ENCODE measurements at regions not wholly inside any gene's neighbourhood (a gene's known extent, or its start where the extent isn't known, plus 50 kb on each side); places are given as distances from the start of the nearest gene placed in this dataset.
A peak's percentile ranks its signal among the peaks of the same experiment; 100 is the strongest.

DNA sequence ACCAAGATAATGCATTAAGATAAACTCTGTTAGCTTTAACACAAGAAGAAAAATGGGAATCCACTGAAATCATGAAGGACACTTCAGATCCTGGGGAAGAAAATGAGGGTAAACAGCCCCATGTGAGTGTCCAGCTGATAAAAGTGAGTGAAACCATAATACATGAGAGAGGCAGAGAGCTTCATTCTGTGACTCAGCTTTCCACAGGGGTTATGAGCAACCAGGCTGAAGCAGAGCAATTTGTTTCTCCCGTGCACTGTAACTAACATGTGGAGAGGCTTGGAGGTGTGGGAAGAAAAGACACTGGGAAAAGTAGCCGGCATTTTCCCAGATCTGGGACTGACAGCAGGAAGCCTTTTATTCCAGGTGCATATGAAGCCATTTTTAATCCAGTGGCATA is 971.7 kb downstream of the ANKRD7 start:
- H3K27ac ChIP-seq = no peak overlapping the region
- TF ChIP-seq, protein P1, sequence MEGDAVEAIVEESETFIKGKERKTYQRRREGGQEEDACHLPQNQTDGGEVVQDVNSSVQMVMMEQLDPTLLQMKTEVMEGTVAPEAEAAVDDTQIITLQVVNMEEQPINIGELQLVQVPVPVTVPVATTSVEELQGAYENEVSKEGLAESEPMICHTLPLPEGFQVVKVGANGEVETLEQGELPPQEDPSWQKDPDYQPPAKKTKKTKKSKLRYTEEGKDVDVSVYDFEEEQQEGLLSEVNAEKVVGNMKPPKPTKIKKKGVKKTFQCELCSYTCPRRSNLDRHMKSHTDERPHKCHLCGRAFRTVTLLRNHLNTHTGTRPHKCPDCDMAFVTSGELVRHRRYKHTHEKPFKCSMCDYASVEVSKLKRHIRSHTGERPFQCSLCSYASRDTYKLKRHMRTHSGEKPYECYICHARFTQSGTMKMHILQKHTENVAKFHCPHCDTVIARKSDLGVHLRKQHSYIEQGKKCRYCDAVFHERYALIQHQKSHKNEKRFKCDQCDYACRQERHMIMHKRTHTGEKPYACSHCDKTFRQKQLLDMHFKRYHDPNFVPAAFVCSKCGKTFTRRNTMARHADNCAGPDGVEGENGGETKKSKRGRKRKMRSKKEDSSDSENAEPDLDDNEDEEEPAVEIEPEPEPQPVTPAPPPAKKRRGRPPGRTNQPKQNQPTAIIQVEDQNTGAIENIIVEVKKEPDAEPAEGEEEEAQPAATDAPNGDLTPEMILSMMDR (IDR thresholded peaks at IDR 0.05) = no peak
- TF ChIP-seq ZFX (IDR thresholded peaks at IDR 0.05; ENCODE audit: borderline replicate concordance) = no peak

DNA sequence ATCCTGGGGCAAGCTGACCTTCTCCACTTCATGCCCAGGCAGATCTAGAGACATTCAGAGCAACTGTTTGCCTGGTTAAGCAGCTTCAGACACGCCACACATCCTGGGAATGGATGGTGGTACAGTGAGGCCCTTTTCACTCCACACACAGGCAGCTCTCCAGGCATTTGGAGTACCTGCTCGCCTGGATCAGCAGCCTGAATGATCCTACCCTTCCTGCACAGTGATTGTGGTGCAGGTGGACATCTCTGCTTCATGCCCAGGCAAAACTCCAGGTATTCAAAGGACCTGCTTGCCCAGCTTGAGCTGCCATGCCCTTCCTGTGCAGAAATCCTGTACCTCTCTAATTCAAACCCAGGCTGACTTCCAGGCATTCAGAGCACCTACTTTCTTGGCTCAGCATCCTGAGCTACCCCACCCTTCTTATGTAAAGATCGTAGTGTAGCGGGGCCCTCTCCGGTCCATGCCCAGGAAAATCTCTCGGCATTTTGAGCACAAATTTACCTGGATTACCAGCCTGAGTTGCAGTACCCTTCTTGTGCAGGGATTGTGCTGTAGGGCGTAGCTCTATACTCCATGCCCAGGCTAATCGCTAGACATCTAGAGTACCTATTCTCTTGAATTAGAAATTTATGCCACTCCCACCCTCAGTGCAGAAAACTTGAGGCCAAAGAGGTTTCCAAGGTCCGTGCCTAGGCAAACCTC is 972.8 kb downstream of the ANKRD7 start:
- 0 out of 2 replicates have a peak overlapping the region, but pooled peaks have one; percentile 4 for H3K27ac ChIP-seq
- no peak for TF ChIP-seq ZFX (IDR thresholded peaks at IDR 0.05; ENCODE audit: borderline replicate concordance)
- TF ChIP-seq, protein P1 (IDR thresholded peaks at IDR 0.05) = no peak

DNA sequence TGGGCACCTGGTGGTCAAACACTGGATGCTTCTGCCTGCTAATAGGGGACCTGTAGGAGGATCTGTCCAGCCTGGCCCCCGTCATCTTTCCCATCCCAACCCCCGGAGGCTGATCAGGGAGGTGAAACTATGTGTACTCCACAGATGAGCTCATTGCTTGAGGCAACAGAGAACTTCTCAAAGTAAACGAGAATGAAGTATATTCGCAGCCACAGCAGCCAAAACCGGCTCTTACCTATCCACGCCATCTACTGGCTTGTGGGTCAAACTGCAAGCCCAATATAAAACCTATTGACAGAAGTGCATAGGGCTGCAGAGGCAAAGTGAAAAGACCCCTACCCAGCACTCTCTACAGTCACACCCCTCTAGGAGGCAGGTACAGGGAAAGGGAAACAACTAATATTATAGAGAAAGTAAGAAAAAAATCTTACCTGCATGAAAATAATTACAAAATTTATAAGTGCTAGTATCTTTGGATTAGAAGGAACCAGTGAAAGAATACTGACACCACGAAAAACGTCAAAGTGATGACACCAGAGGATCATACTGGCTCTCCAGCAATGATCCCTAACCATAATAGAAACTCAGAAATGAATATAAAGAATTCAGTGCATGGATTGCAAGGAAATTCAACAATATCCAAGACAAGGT is 973.5 kb downstream of the ANKRD7 start:
- H3K27ac ChIP-seq = 0 out of 2 replicates have a peak overlapping the region, but pooled peaks have one; percentile 4
- TF ChIP-seq, protein P1 (IDR thresholded peaks at IDR 0.05) = peak; percentile 96
- no peak for TF ChIP-seq ZFX (IDR thresholded peaks at IDR 0.05; ENCODE audit: borderline replicate concordance)

DNA sequence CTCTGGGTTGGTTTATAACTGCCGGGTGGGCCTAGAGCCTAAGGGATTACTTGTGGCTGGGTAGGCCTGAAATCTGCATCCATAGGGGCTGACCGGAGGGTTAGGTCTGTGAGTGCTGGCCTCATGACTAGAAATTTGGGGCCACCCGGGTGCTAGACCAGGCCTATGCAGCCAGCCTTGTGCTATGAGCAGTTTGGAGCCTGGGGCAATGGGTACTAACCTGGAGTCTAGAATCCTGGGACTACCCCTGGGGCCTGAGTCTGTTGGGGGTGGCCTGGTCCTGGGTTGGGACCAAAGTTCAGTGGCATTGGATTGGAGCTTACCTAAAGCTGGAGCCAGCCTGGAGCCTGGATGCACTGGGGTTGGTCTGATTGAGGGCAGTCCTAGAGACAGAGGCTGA is 995.2 kb downstream of the ANKRD7 start:
- no peak for TF ChIP-seq ZFX (IDR thresholded peaks at IDR 0.05; ENCODE audit: borderline replicate concordance)
- TF ChIP-seq, protein P1 (IDR thresholded peaks at IDR 0.05) = no peak
- H3K27ac ChIP-seq = no peak overlapping the region

DNA sequence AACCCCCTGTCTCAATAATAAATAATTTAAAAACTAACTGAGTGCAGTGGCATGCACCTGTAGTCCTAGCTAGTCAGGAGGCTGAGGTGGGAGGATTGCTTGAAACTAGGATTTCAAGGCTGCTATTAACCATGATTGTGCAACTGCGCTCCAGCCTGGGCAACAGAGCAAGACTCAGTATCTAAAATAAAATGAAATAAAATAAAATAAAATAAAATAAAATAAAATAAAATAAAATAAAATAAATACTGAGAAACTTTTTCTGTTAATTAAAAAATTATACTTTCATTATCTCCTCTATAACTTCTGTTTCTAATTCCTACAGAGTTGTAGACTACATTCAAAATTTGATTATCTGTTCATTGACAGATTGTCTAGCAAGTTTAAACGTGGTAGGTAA is 999.4 kb downstream of the ANKRD7 start:
- TF ChIP-seq, protein P1 (IDR thresholded peaks at IDR 0.05) = no peak
- no peak for TF ChIP-seq ZFX (IDR thresholded peaks at IDR 0.05; ENCODE audit: borderline replicate concordance)
- H3K27ac ChIP-seq = no peak overlapping the region

DNA sequence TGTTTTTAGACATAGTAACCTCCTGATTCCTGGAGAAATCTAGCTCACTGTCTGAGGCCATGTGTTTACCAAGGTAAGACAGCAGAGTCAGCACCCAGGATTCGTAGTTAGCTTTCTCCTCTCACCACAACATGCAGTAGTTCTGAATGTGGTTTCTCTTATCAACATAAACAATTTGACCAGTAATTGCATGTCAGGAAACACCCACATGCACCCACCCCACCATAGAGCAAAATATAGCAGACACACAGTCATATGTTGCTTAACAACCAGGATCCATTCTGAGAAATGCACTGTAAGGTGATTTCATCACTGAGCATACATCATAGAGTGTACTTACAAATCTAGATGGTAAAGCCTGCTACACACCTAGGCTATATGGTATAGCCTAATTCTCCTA is 1004.0 kb downstream of the ANKRD7 start:
- H3K27ac ChIP-seq = no peak overlapping the region
- TF ChIP-seq ZFX (IDR thresholded peaks at IDR 0.05; ENCODE audit: borderline replicate concordance) = no peak
- TF ChIP-seq, protein P1 (IDR thresholded peaks at IDR 0.05) = no peak

DNA sequence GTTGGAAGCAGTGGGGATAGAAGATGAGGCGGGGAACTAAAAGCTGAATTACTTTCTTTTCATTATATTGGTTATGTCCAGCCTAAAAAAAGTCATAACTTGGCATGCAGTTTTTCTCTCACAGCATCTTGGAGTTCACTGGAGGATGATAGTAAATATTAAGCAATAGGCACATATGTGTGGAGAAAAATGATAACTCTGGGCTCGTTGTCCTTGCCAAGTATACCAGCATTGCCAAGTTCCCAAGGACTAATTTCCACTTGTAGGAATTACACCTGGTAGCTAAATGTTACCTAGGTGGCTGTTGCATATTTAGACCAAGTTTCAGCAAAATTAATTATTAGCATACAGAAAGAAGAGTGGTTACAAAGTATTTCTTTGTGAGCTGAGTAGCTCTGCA is 1007.6 kb downstream of the ANKRD7 start:
- TF ChIP-seq ZFX (IDR thresholded peaks at IDR 0.05; ENCODE audit: borderline replicate concordance) = no peak
- TF ChIP-seq, protein P1 (IDR thresholded peaks at IDR 0.05) = no peak
- no peak overlapping the region for H3K27ac ChIP-seq

All from 22Rv1 (cell line).